PC-3 (cell line): ENCODE measurements at regions not wholly inside any gene's neighbourhood (a gene's known extent, or its start where the extent isn't known, plus 50 kb on each side); places are given as distances from the start of the nearest gene placed in this dataset.

Experiments
- EZH2 ChIP-seq: fragments of 300-600 bp; sonication (generic); IDR thresholded peaks from one replicate; pipeline ENCODE4 v1.6.1; 2017; ENCODE audit warnings: antibody characterized with exemption, mild to moderate bottlenecking, low read length; ENCODE audit not compliant: unreplicated experiment
- TF ChIP-seq, protein P1 (sequence below): fragments of 300-600 bp; sonication (generic); conservative IDR thresholded peaks from 2 replicates; pipeline ENCODE4 v1.5.1; 2017; ENCODE audit warnings: antibody characterized with exemption, low read depth, mild to moderate bottlenecking, low read length

DNA sequence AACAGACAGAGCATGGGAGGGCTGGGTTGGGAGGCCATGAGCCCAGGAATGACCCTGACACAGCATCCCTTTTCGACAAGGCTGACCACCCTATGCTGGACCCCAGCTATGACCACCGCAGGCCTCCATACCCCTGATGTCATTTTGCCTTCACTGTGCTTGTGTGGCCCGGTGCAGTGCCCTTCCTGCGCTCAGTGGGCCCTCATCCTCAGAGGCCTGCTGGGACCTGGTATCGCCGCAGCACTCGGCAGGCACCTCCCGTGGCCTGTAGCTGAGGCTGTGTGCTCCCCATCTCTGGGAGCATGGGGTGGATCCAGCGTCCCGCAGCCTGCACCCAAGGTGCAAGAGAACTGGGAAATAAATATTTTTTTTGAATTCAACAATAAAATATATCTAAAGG lies 73.1 kb upstream of the MEF2A start:
- TF ChIP-seq EZH2 = no peak
- TF ChIP-seq, protein P1, sequence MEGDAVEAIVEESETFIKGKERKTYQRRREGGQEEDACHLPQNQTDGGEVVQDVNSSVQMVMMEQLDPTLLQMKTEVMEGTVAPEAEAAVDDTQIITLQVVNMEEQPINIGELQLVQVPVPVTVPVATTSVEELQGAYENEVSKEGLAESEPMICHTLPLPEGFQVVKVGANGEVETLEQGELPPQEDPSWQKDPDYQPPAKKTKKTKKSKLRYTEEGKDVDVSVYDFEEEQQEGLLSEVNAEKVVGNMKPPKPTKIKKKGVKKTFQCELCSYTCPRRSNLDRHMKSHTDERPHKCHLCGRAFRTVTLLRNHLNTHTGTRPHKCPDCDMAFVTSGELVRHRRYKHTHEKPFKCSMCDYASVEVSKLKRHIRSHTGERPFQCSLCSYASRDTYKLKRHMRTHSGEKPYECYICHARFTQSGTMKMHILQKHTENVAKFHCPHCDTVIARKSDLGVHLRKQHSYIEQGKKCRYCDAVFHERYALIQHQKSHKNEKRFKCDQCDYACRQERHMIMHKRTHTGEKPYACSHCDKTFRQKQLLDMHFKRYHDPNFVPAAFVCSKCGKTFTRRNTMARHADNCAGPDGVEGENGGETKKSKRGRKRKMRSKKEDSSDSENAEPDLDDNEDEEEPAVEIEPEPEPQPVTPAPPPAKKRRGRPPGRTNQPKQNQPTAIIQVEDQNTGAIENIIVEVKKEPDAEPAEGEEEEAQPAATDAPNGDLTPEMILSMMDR = no peak
